ENCODE measurements at regions not wholly inside any gene's neighbourhood (a gene's known extent, or its start where the extent isn't known, plus 50 kb on each side); places are given as distances from the start of the nearest gene placed in this dataset.
A peak's percentile ranks its signal among the peaks of the same experiment; 100 is the strongest.
"Not testable (repeated sequence)": the region's sequence is repeated elsewhere in the genome, so short reads cannot be mapped to it uniquely, and the experiment has no call there.

- DNase-seq: peak; percentile 43
Observed at GRCh38 chr15:87752250-87752951, 504.1 kb downstream of the NTRK3 start.

DNA sequence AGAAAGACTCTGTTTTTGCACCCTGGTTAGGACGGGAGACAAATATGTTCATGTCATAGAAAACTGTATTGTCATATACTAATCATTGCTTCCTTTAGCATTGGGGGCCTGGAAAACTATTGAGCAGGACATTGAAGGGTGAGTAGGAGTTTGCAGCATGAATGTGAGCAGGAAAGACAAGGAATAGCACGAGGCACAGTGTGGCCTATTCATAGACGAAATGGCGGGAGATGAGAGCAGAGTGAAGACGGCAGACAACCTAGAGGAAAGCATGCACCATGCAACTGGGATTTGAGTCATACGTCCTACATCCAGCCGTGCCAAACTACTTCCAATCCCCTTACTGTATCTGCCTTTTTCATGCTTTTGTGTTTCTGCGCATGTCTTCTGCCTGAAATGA is 508.1 kb downstream of the NTRK3 start:
- DNase-seq: no peak

DNA sequence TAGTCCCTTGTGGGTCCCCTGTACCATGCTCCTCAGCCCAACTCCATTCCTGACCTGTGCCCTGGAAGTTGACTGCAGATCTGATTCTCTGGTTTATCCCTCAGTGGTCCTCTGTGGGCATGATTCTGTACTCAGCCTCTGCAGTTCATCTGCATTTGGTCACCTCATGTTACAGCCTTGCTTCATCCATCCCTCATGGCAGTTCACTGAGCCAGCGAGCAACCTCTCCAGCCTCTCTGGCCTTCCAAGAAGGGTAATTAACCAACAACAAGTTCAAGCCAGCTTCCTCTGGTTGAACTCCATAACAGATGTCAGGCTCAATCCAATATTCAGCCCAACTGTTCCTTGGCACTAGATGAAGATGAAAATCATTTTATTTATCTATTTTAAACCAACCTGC is 509.5 kb downstream of the NTRK3 start:
- no peak for DNase-seq

DNA sequence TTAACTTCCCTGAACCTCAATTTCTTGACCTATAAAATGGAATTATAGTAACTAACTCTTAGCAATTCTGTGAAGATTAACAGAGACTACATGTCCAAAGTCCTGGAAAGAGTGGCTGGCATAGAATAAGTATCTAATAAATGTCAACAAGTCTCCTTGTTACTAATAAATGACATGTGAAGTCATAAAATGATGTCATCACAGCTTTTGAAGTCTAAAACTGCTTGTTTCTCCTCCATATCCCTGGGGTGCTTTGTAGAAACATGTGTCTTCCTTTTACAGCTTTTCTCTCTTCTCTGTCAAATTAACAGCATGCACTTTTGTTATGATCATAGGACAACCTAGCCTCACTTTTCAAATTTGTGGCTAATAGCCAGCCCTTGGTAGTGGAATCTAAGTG is 510.2 kb downstream of the NTRK3 start:
- no peak for DNase-seq

DNA sequence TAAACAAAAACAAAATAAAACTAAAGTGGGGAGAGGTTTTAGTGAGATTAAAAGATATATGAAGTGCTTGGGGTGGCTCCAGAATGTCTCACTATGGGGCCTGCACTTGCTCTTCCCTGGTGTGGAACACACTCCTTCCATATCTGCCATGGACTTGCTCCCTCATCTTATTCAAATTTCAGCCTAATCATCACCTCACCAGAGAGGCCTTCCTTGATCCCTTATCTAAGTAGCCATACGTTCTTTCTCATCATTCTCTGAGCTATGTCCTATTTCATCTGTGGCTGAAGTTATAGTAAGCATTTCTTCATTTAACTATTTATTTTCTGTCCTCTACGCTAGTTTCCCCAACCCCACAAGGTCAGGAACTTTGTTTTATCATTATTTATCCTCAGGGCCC is 511.7 kb downstream of the NTRK3 start:
- DNase-seq: no peak

- DNase-seq: no peak
Observed at GRCh38 chr15:87743562-87743961, 513.0 kb downstream of the NTRK3 start.

GRCh38 chr15:87741350-87741749 is 515.2 kb downstream of the NTRK3 start:
- no peak for DNase-seq

DNA sequence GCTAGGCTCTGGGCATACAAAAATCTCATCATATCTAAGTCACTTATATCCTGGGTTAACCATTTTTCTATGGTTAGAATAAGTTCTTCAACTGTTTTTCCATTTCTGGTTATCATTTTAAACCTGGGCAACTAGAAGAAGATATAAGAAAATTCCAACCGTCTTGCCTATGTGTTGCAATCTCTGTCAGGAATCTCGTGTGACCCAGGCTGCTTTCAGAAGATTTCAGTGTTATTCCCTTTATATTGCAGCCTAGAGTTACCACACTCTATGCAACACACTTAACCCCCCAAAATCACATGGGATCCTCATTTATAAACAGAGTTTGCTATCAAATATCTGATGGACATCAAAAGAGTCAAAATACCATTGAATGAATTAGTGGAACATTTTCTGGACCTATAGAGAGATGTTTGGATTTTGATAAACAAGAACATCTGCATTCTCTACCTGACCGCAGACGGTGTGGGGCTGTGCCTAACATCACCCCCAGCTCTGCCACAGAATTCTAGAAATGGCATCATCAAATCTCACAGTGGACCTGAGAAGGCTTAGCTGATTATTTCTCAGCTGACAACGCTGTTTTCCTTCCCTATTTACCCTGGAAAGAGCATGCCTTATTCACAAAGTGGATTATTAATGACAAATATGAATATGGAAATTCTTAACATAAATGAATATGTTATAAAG is 515.7 kb downstream of the NTRK3 start:
- DNase-seq: no peak

- no peak for DNase-seq
Observed at GRCh38 chr15:87739866-87740265, 516.7 kb downstream of the NTRK3 start.

GRCh38 chr15:87739081-87739480 is 517.5 kb downstream of the NTRK3 start:
- DNase-seq: no peak

DNA sequence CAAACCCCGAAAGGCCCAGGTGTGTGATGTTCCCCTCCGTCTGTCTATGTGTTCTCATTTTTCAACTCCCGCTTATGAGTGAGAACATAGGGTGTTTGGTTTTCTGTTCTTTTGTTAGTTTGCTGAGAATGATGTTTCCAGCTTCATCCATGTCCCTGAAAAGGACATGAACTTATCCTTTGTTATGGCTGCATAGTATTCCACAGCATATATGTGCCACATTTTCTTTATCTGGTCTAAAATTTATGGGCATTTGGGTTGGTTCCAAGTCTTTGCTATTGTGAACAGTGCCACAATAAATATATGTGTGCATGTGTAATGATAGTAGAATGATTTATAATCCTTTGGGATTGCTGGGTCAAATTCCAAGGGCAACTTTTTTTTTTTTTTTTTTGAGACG is 519.1 kb downstream of the NTRK3 start:
- not testable (repeated sequence) for DNase-seq

DNA sequence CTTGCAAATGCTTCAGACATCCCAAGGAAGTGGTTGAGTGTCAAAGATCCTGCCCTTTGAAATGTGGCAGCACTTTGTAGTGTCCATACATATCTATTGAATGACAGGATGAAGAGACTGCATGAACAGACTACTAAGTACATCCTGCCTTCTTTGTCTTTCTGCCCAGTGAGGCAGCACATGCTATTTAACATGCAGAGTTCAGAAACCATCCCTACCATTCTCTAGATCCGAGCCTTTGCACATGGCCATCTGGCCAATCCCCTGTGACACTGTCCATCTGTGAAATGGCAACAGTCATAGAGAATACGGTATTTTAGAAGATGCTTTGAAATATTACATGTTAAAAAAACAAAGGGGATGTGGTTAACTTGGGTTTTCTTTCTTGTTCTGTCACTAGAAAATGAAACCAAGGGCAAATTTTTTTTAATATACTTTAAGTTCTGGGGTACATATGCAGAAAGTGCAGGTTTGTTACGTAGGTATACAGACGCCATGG is 519.6 kb downstream of the NTRK3 start:
- DNase-seq: no peak

DNA sequence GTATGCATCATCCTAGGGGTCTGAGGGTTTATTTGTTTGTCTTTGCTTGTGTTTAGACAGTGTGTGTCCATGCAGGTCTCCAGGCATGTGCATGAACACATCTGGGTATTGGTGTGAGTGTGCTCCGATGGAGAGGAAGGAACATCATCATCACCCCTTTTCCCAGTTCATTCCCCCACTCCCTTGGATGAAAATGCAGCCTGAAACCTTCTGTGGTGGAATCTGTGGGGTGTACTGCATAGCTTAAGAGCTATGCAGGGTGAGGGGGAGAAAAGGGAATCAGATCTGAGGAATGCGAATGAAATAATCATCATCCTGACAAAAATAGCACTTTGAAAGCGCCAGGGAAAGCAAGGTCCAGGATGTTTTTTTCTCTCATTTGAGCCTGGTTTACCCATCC is 520.1 kb downstream of the NTRK3 start:
- no peak for DNase-seq

DNA sequence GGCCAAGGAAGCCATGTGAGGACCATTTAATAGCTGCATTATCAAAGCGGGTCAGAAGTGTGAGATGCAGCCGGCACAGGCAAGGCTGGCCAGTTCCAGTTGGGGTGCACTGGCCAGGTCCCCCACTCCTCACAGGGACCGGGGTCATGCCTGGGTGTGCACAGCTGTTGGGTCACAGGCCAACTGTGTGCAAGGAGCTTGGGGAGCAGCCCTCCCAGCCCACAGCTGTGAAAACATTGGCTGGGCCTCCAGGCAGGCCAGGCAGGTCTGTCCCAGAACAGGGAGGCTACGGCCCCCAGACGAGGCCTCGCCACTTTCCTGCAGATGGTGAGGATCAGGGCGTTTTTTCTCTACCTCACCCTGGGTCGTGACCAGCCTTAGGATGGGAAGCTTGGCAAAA is 521.0 kb downstream of the NTRK3 start:
- DNase-seq: no peak

GRCh38 chr15:87734571-87735373 is 521.8 kb downstream of the NTRK3 start:
- no peak for DNase-seq

DNA sequence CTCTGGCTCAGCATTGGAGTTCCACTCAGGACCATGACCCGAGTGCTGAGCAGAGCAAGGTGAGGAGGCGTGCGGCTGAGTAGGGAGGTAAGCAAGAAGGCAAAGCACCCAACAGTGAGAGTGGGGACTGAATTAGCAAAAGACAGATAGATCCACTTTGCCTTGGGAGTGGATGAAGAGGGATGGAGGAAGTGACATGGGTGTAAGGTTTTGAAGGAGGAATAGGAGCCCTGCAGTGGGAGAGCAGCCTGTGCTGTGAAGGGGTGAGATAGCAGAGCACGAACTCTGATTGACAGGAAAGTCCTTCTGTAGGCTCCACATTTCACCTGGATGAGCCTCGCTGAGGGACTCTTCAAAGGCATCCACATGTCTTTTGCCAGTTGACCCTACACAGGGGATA is 522.6 kb downstream of the NTRK3 start:
- no peak for DNase-seq

- no peak for DNase-seq
Observed at GRCh38 chr15:87733541-87733941, 523.0 kb downstream of the NTRK3 start.

- no peak for DNase-seq
Observed at GRCh38 chr15:87732976-87733375, 523.6 kb downstream of the NTRK3 start.

GRCh38 chr15:87731630-87732029 is 524.9 kb downstream of the NTRK3 start:
- no peak for DNase-seq

DNA sequence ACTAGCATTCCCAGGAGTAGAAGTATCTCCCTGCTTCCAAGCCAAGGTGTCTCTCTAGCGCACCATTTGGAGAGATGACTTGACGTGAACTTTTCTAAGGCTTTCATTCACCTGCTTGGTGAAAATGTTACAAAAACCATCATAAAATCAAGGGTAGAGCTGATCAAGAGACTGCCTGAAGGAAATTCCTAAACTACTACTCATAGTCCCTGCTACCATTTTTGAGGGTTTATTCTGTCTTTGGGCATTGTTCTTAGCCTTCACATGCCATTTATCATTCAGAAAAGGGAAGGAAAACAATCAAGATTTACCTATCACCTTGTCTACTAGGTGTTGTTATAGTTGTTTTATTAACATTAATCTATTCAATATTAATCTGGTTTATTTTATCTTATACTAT is 525.8 kb downstream of the NTRK3 start:
- DNase-seq: no peak

GRCh38 chr15:87728998-87729397 is 527.5 kb downstream of the NTRK3 start:
- no peak for DNase-seq

DNA sequence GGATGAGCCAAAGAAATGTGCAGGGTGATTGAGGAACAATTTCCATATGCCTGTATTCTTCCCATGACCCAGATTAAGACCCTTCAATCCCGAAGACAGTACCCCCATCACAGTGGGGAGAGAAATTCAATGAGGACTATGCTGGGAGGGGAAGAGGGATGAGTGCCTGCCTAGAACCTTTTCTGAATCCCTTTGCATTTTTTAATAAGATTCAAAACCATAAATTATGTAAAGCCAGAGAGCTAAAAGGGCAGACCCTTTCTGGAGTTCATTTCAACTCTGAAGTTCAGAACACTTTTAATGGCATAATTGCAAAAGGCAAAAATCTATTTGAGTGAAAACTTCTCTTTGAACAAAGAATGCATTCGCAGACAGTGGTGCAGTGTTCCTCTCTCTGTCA is 529.5 kb downstream of the NTRK3 start:
- DNase-seq: no peak

- no peak for DNase-seq
Observed at GRCh38 chr15:87724330-87724729, 532.2 kb downstream of the NTRK3 start.

Measured in T1000 (cell line).